Loucy (cell line): ENCODE measurements at regions not wholly inside any gene's neighbourhood (a gene's known extent, or its start where the extent isn't known, plus 50 kb on each side); places are given as distances from the start of the nearest gene placed in this dataset.

ENCODE experiments used
- H2AFZ ChIP-seq: fragments of 200-600 bp; sonication (generic); 2 replicates; pipeline ENCODE4 v1.6.0; 2016; ENCODE audit warnings: antibody characterized with exemption, mild to moderate bottlenecking, low read length, moderate library complexity
- H3F3A ChIP-seq: fragments of 200-600 bp; 2 replicates; pipeline ENCODE4 v1.6.0; 2016; ENCODE audit warnings: antibody characterized with exemption, low read depth, mild to moderate bottlenecking
- H3K27me3 ChIP-seq: fragments of 200-600 bp; sonication (generic); 2 replicates; pipeline ENCODE4 v1.6.1; 2014; ENCODE audit warnings: low read length, mild to moderate bottlenecking; ENCODE audit not compliant: insufficient read depth, poor library complexity, severe bottlenecking
- H3K36me3 ChIP-seq: fragments of 200-600 bp; sonication (generic); 2 replicates; pipeline ENCODE4 v1.6.1; 2016; ENCODE audit warnings: low read length; ENCODE audit not compliant: insufficient read depth
- H3K4me1 ChIP-seq: fragments of 200-600 bp; sonication (generic); 2 replicates; pipeline ENCODE4 v1.5.1; 2014; ENCODE audit warnings: low read length, mild to moderate bottlenecking; ENCODE audit not compliant: insufficient read depth, poor library complexity, severe bottlenecking
- H3K4me2 ChIP-seq: fragments of 200-600 bp; sonication (generic); 2 replicates; pipeline ENCODE4 v1.6.0; 2014; ENCODE audit warnings: antibody characterized with exemption, low read length, low read depth, mild to moderate bottlenecking; ENCODE audit not compliant: poor library complexity, severe bottlenecking
- H3K4me3 ChIP-seq: fragments of 200-600 bp; sonication (generic); 2 replicates; pipeline ENCODE4 v1.5.1; 2014; ENCODE audit warnings: low read length, mild to moderate bottlenecking, mixed read lengths; ENCODE audit not compliant: poor library complexity, severe bottlenecking
- H3K79me2 ChIP-seq: fragments of 200-600 bp; sonication (generic); 2 replicates; pipeline ENCODE4 v1.6.1; 2014; ENCODE audit warnings: low read length; ENCODE audit not compliant: insufficient read depth
- H3K9ac ChIP-seq: fragments of 200-600 bp; sonication (generic); 2 replicates; pipeline ENCODE4 v1.6.0; 2014; ENCODE audit warnings: mild to moderate bottlenecking, low read depth, low read length, moderate library complexity; ENCODE audit not compliant: poor library complexity, severe bottlenecking
- H3K9me2 ChIP-seq: fragments of 200-600 bp; sonication (generic); replicated peaks from 2 replicates; pipeline ENCODE4 v1.6.1; 2016; ENCODE audit warnings: low read depth, low read length, mixed read lengths
- H3K9me3 ChIP-seq: fragments of 200-600 bp; sonication (generic); 2 replicates; pipeline ENCODE4 v1.6.1; 2014; ENCODE audit warnings: mild to moderate bottlenecking, antibody characterized with exemption, low read length, low read depth; ENCODE audit not compliant: insufficient read depth
- H4K20me1 ChIP-seq: fragments of 200-600 bp; sonication (generic); 2 replicates; pipeline ENCODE4 v1.6.0; 2014; ENCODE audit warnings: antibody characterized with exemption, low read length, mild to moderate bottlenecking; ENCODE audit not compliant: insufficient read depth, poor library complexity, severe bottlenecking
- EZH2phosphoT487 ChIP-seq: fragments of 200-600 bp; IDR thresholded peaks from 2 replicates; pipeline ENCODE4 v1.6.1; 2018; ENCODE audit warnings: antibody characterized with exemption, mild to moderate bottlenecking, moderate library complexity, borderline replicate concordance
- TF ChIP-seq, protein P1 (sequence below): fragments of 200-600 bp; sonication (generic); conservative IDR thresholded peaks from 2 replicates; pipeline ENCODE4 v1.5.1; 2014; ENCODE audit warnings: mild to moderate bottlenecking, antibody characterized with exemption, low read length

DNA sequence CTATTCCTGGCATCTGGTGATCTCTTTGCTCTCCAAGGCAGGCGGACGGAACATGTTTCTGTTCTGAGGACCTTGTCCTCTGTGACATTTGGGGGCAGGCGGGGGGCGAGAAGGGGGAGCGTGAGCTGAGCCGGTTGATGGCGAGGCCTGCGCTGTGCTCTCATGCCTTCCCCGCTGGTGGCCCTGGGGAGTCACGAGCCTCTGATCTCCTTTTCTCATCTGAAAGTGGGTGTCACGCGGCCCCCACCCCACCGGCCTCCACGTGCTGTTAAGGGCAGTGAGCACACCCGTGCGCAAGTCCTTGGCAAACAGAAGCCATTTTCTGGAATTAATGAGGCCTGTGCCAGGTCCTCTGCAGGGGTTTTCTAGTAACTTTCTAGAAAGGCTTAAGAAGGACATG lies 102.8 kb upstream of the ACTRT2 start:
- H3K9me3 ChIP-seq: no peaks in the 10 kb centered on the region; the same call in 1 of the 2 replicates
- no peak for TF ChIP-seq EZH2phosphoT487
- TF ChIP-seq, protein P1, sequence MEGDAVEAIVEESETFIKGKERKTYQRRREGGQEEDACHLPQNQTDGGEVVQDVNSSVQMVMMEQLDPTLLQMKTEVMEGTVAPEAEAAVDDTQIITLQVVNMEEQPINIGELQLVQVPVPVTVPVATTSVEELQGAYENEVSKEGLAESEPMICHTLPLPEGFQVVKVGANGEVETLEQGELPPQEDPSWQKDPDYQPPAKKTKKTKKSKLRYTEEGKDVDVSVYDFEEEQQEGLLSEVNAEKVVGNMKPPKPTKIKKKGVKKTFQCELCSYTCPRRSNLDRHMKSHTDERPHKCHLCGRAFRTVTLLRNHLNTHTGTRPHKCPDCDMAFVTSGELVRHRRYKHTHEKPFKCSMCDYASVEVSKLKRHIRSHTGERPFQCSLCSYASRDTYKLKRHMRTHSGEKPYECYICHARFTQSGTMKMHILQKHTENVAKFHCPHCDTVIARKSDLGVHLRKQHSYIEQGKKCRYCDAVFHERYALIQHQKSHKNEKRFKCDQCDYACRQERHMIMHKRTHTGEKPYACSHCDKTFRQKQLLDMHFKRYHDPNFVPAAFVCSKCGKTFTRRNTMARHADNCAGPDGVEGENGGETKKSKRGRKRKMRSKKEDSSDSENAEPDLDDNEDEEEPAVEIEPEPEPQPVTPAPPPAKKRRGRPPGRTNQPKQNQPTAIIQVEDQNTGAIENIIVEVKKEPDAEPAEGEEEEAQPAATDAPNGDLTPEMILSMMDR: no peak

DNA sequence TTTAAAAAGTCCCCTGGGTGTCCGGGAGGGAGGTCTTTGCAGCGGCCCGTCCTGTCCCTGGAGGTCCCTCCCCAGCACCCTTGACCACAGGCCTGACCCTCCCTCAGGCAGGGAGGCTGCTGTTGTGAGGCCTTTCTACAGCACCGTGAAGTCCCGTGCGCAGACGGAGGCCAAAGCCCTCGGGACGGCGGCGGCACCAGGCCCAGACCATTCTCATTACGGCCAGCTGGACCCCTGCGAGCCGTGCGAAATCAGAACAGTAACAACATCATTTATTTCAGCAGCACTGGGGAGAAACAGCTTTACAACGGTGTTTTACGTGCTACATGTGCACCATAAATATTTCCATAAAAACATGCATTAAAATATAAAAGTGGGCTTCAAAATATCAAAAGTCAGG lies 101.4 kb upstream of the ACTRT2 start:
- H3K9ac ChIP-seq: no peak overlapping the region
- no peak overlapping the region for H2AFZ ChIP-seq
- no peaks in the 10 kb centered on the region for H3K9me2 ChIP-seq
- no peaks in the 10 kb centered on the region for H3K79me2 ChIP-seq
- H3K27me3 ChIP-seq: no peaks in the 10 kb centered on the region
- H4K20me1 ChIP-seq: no peaks in the 10 kb centered on the region
- no peaks in the 10 kb centered on the region; the same call in 1 of the 2 replicates for H3K9me3 ChIP-seq
- no peak for TF ChIP-seq EZH2phosphoT487
- TF ChIP-seq, protein P1: no peak
- H3K4me1 ChIP-seq: no peaks in the 10 kb centered on the region
- no peaks in the 10 kb centered on the region for H3K36me3 ChIP-seq
- no peaks in the 10 kb centered on the region for H3F3A ChIP-seq
- no peak overlapping the region for H3K4me2 ChIP-seq
- H3K4me3 ChIP-seq: no peak overlapping the region

More for the DNA sequence above, 102.8 kb upstream of the ACTRT2 start:
- no peak overlapping the region for H3K9ac ChIP-seq
- H3K4me1 ChIP-seq: no peaks in the 10 kb centered on the region
- no peaks in the 10 kb centered on the region for H4K20me1 ChIP-seq
- H3K36me3 ChIP-seq: no peaks in the 10 kb centered on the region
- no peak overlapping the region for H2AFZ ChIP-seq
- H3F3A ChIP-seq: no peaks in the 10 kb centered on the region
- H3K9me2 ChIP-seq: no peaks in the 10 kb centered on the region
- no peak overlapping the region for H3K4me2 ChIP-seq
- H3K27me3 ChIP-seq: no peaks in the 10 kb centered on the region
- no peak overlapping the region for H3K4me3 ChIP-seq
- H3K79me2 ChIP-seq: no peaks in the 10 kb centered on the region

DNA sequence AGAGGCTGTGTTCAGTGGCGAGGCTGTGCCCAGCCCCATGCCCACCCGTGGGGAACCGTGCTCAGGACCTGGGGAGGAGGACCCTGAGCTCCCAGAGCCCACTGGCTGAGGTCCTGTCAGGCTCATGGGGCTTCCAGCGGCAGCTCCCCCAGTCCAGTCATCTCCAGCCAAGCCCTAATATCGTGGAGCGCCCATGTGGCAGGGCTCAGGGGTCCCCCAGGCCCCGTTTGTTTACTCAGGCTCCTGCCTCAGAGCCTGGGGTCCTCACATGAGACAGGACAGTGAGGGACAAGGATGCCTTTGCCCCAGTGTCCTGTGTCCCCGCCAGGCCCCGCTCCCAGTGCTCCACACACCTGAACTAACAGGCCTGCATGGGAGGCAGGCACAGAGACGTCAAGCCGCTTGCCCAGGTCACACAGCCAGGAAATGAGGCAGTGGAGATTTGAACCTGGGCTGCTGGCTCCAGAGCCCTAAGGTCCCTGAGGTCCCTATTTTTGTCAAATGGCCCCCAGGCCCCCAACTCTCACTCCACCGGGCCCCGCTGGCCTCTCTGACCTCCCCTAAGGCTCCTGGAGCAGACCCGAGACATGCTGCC lies 100.7 kb upstream of the ACTRT2 start:
- TF ChIP-seq, protein P1: no peak
- TF ChIP-seq EZH2phosphoT487: no peak
- no peaks in the 10 kb centered on the region for H3K79me2 ChIP-seq
- no peaks in the 10 kb centered on the region for H3K4me1 ChIP-seq
- H4K20me1 ChIP-seq: no peaks in the 10 kb centered on the region
- no peaks in the 10 kb centered on the region for H3K27me3 ChIP-seq
- H3K9ac ChIP-seq: no peak overlapping the region
- no peaks in the 10 kb centered on the region for H3F3A ChIP-seq
- H2AFZ ChIP-seq: no peak overlapping the region
- H3K36me3 ChIP-seq: no peaks in the 10 kb centered on the region
- H3K4me3 ChIP-seq: no peak overlapping the region
- no peak overlapping the region for H3K4me2 ChIP-seq
- H3K9me2 ChIP-seq: no peaks in the 10 kb centered on the region
- H3K9me3 ChIP-seq: no peaks in the 10 kb centered on the region; the same call in 1 of the 2 replicates
